H1 (cell line): ENCODE measurements at regions not wholly inside any gene's neighbourhood (a gene's known extent, or its start where the extent isn't known, plus 50 kb on each side); places are given as distances from the start of the nearest gene placed in this dataset.

Source experiments
- CTCF ChIA-PET: fragments of 300-600 bp; sonication (Branson Sonifier 250); formaldehyde crosslinking; loops from one replicate; lab custom pipeline; 2021; ENCODE audit not compliant: partially characterized antibody; lab: Charles Lee
- POLR2A ChIA-PET: fragments of 300-600 bp; sonication (Branson Sonifier 250); formaldehyde crosslinking; loops from one replicate; lab custom pipeline; 2021; ENCODE audit warnings: inconsistent platforms; ENCODE audit not compliant: partially characterized antibody; lab: Charles Lee
- DNase-seq, 2 experiments: peaks; one replicate each; pipeline versions ENCODE4 v3.0.0 to v3.0.0-alpha.2; 2010 to 2022; ENCODE audit warnings: low spot score in 2 of 2, low read depth in 1 of 2, mixed read lengths in 1 of 2
- FAIRE-seq: peaks from 2 replicates; lab custom pipeline; 2011; peaks lifted over from hg19 to GRCh38; lab: Jason Lieb, UNC
- H2AFZ ChIP-seq: 2 replicates; pipeline ENCODE4 v1.8.1; 2012; ENCODE audit warnings: low read length, inconsistent platforms
- H2AK5ac ChIP-seq: 2 replicates; pipeline ENCODE4 v1.6.1; 2013; ENCODE audit warnings: low read depth, low read length
- H2BK120ac ChIP-seq: replicated peaks from 2 replicates; pipeline ENCODE3; 2013; ENCODE audit warnings: low read depth, low read length, inconsistent platforms
- H2BK12ac ChIP-seq: 2 replicates; pipeline ENCODE4 v1.6.1; 2013; ENCODE audit warnings: low read depth, low read length
- H2BK15ac ChIP-seq: 2 replicates; pipeline ENCODE4 v1.6.1; 2013; ENCODE audit warnings: low read length
- H2BK20ac ChIP-seq: 2 replicates; pipeline ENCODE4 v1.6.1; 2013; ENCODE audit warnings: low read length
- H2BK5ac ChIP-seq: 2 replicates; pipeline ENCODE4 v1.6.1; 2013; ENCODE audit warnings: low read depth, low read length
- H3K14ac ChIP-seq: 2 replicates; pipeline ENCODE4 v1.6.1; 2013; ENCODE audit warnings: inconsistent platforms; ENCODE audit not compliant: insufficient read length
- H3K18ac ChIP-seq: 2 replicates; pipeline ENCODE4 v1.6.1; 2013; ENCODE audit warnings: low read length; ENCODE audit errors: extremely low read depth
- H3K23ac ChIP-seq: 2 replicates; pipeline ENCODE4 v1.6.1; 2013; ENCODE audit warnings: inconsistent platforms; ENCODE audit not compliant: insufficient read length
- H3K23me2 ChIP-seq: 2 replicates; pipeline ENCODE4 v1.6.1; 2013; ENCODE audit warnings: low read depth, low read length
- H3K27ac ChIP-seq: 2 replicates; pipeline ENCODE4 v1.6.1; 2011; ENCODE audit warnings: low read depth, low read length, inconsistent platforms
- H3K27me3 ChIP-seq, 4 experiments: replicated peaks in 1 of 4; 1 replicate in 1 of 4; 2 replicates in 3 of 4; pipeline versions ENCODE4 v1.6.1 to v1.8.1; 2011 to 2013; ENCODE audit warnings: low read length in 3 of 4, mild to moderate bottlenecking in 3 of 4, inconsistent platforms in 2 of 4, mixed read lengths in 2 of 4, moderate library complexity in 1 of 4; ENCODE audit not compliant: control insufficient read depth in 3 of 4, insufficient read depth in 3 of 4; ENCODE audit errors: extremely low read depth in 1 of 4
- H3K36me3 ChIP-seq, 4 experiments: 2 replicates each; pipeline versions ENCODE4 v1.6.1 to v1.8.1; 2011 to 2013; ENCODE audit warnings: mild to moderate bottlenecking in 4 of 4, low read length in 3 of 4, moderate library complexity in 2 of 4, control low read depth in 1 of 4, inconsistent platforms in 1 of 4; ENCODE audit not compliant: insufficient read depth in 4 of 4, control insufficient read depth in 2 of 4
- H3K4ac ChIP-seq: replicated peaks from 2 replicates; pipeline ENCODE3; 2013; ENCODE audit warnings: low read length, low read depth, mixed read lengths, inconsistent platforms; ENCODE audit not compliant: insufficient read length
- H3K4me1 ChIP-seq, 4 experiments: replicated peaks in 1 of 4; 1 replicate in 1 of 4; 2 replicates in 3 of 4; pipeline versions ENCODE4 v1.6.1 to v1.8.1; 2011 to 2013; ENCODE audit warnings: low read length in 3 of 4, inconsistent platforms in 2 of 4, mixed read lengths in 1 of 4; ENCODE audit not compliant: insufficient read depth in 4 of 4, control insufficient read depth in 3 of 4
- H3K4me2 ChIP-seq, 2 experiments: 2 replicates each; pipeline versions ENCODE4 v1.6.1 to v1.8.1; 2011 to 2013; ENCODE audit warnings: low read depth in 2 of 2, low read length in 2 of 2, control low read depth in 1 of 2, inconsistent platforms in 1 of 2, mild to moderate bottlenecking in 1 of 2; ENCODE audit not compliant: insufficient read depth in 1 of 2
- H3K4me3 ChIP-seq, 4 experiments: fragments of 200-600, 300-600 bp in 1 of 4; sonication (generic), shearing (Covaris generic), sonication (Bioruptor Twin) in 1 of 4; 2 replicates each; pipeline versions ENCODE4 v1.5.1 to v1.8.1; 2011 to 2016; ENCODE audit warnings: low read length in 4 of 4, low read depth in 3 of 4, control low read depth in 2 of 4, inconsistent platforms in 2 of 4, mild to moderate bottlenecking in 2 of 4, mixed read lengths in 1 of 4, moderate library complexity in 1 of 4; ENCODE audit not compliant: insufficient read depth in 2 of 4; ENCODE audit errors: extremely low read depth in 1 of 4
- H3K56ac ChIP-seq: replicated peaks from 2 replicates; pipeline ENCODE3; 2013; ENCODE audit warnings: low read depth, mild to moderate bottlenecking, mixed read lengths, low read length, inconsistent platforms; ENCODE audit not compliant: insufficient read length
- H3K79me1 ChIP-seq: 2 replicates; pipeline ENCODE4 v1.6.1; 2013; ENCODE audit warnings: low read depth, low read length, control low read depth
- H3K79me2 ChIP-seq, 2 experiments: 2 replicates each; pipeline versions ENCODE4 v1.6.1 to v1.8.1; 2012 to 2013; ENCODE audit warnings: low read length in 2 of 2, mild to moderate bottlenecking in 2 of 2, inconsistent platforms in 1 of 2; ENCODE audit not compliant: insufficient read depth in 2 of 2, control insufficient read depth in 1 of 2
- H3K9ac ChIP-seq, 4 experiments: replicated peaks in 1 of 4; 1 replicate in 1 of 4; 2 replicates in 3 of 4; pipeline versions ENCODE4 v1.6.1 to v1.8.1; 2011 to 2013; ENCODE audit warnings: low read depth in 3 of 4, low read length in 3 of 4, control low read depth in 2 of 4, mild to moderate bottlenecking in 2 of 4, moderate library complexity in 2 of 4, inconsistent platforms in 1 of 4; ENCODE audit errors: extremely low read depth in 1 of 4
- H3K9me3 ChIP-seq, 2 experiments: 2 replicates each; pipeline versions ENCODE4 v1.6.1 to v1.8.1; 2012 to 2013; ENCODE audit warnings: mild to moderate bottlenecking in 2 of 2, moderate library complexity in 2 of 2, control low read depth in 1 of 2, inconsistent platforms in 1 of 2, low read depth in 1 of 2, low read length in 1 of 2, mixed read lengths in 1 of 2; ENCODE audit not compliant: insufficient read depth in 2 of 2
- H4K20me1 ChIP-seq, 2 experiments: replicated peaks in 1 of 2; 2 replicates each; pipeline versions ENCODE3 to v1.8.1; 2011 to 2013; ENCODE audit warnings: inconsistent platforms in 2 of 2, low read length in 2 of 2, mild to moderate bottlenecking in 1 of 2; ENCODE audit not compliant: insufficient read depth in 2 of 2, control insufficient read depth in 1 of 2
- H4K5ac ChIP-seq: 2 replicates; pipeline ENCODE4 v1.6.1; 2013; ENCODE audit warnings: low read length, low read depth, mixed read lengths, inconsistent platforms; ENCODE audit not compliant: insufficient read length
- H4K8ac ChIP-seq: 2 replicates; pipeline ENCODE4 v1.8.0; 2013; ENCODE audit warnings: mild to moderate bottlenecking, moderate library complexity, low read length, inconsistent platforms; ENCODE audit not compliant: insufficient read depth; ENCODE audit errors: extremely low read depth
- H4K91ac ChIP-seq: replicated peaks from 2 replicates; pipeline ENCODE3; 2013; ENCODE audit warnings: low read length, mixed read lengths, inconsistent platforms; ENCODE audit not compliant: insufficient read length
- CREB1 ChIP-seq: IDR thresholded peaks from 2 replicates; pipeline ENCODE4 v1.6.1; 2012; ENCODE audit warnings: inconsistent platforms
- EZH2 ChIP-seq: fragments of 200-600 bp; sonication (generic); IDR thresholded peaks from 2 replicates; pipeline ENCODE4 v1.7.1; 2012; ENCODE audit warnings: low read depth, mild to moderate bottlenecking, moderate library complexity, low read length, inconsistent platforms; ENCODE audit not compliant: severe bottlenecking
- RAD21 ChIP-seq, 2 experiments: IDR thresholded peaks in 1 of 2; conservative IDR thresholded peaks in 1 of 2; 2 replicates each; pipeline ENCODE4 v1.6.1; 2011; ENCODE audit warnings: low read depth in 2 of 2, low read length in 2 of 2, improper control_type of control experiment in 1 of 2, inconsistent platforms in 1 of 2, mild to moderate bottlenecking in 1 of 2, moderate library complexity in 1 of 2
- TCF12 ChIP-seq: IDR thresholded peaks from 2 replicates; pipeline ENCODE4 v1.6.1; 2011; ENCODE audit warnings: low read depth, mild to moderate bottlenecking, low read length
- WGBS, 2 experiments: shearing (Covaris generic) in 1 of 2; methylation state at CpG; one replicate each; pipeline versions ENCODE4 v1.1.6 to v1.1.7; 2013 to 2015; ENCODE audit warnings: low lambda C conversion rate in 2 of 2, mixed read lengths in 2 of 2, inconsistent platforms in 1 of 2, low coverage in 1 of 2, missing lambda C conversion rate in 1 of 2; ENCODE audit not compliant: insufficient replicate concordance in 2 of 2, insufficient coverage in 1 of 2, insufficient read length in 1 of 2; ENCODE audit errors: extremely low coverage in 1 of 2, missing lambda C conversion rate in 1 of 2; 5-methylcytosine and 5-hydroxymethylcytosine counted together
- TF ChIP-seq, protein P1 (sequence below), 3 experiments: IDR thresholded peaks; 1 replicate in 2 of 3; 2 replicates in 1 of 3; pipeline versions ENCODE4 v1.5.1 to v1.6.1; 2011; ENCODE audit warnings: low read length in 3 of 3, mild to moderate bottlenecking in 3 of 3, inconsistent platforms in 2 of 3, low read depth in 1 of 3, moderate library complexity in 1 of 3; ENCODE audit not compliant: insufficient read depth in 1 of 3; ENCODE audit errors: control extremely low read depth in 1 of 3

DNA sequence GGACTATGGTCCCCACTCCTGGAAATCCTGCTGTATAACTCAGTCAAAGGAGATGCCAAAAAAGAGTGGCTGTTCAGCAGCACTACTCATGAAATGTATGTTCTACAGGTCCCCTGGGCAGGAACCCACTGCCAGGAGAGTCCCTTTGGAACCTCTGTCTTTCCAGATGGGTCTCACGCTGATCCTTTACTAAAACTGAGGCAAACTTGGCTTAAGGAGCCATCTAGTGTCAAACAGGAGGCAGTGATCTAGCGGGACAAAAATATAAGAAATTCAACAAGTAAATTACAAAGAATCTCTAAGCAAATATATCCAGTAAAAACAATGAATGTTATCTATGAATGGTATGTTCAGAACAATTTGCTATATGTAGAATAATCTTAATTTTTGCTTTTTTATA is 80.5 kb upstream of the PRMT6 start:
- Histone ChIP-seq H2BK5ac (no peak overlapping the region), H4K91ac (no peak overlapping the region), H3K79me2 (no peaks in the 10 kb centered on the region), H3K23ac (no peak overlapping the region)
- TF ChIP-seq CREB1, result no peak
- TF ChIP-seq, protein P1, sequence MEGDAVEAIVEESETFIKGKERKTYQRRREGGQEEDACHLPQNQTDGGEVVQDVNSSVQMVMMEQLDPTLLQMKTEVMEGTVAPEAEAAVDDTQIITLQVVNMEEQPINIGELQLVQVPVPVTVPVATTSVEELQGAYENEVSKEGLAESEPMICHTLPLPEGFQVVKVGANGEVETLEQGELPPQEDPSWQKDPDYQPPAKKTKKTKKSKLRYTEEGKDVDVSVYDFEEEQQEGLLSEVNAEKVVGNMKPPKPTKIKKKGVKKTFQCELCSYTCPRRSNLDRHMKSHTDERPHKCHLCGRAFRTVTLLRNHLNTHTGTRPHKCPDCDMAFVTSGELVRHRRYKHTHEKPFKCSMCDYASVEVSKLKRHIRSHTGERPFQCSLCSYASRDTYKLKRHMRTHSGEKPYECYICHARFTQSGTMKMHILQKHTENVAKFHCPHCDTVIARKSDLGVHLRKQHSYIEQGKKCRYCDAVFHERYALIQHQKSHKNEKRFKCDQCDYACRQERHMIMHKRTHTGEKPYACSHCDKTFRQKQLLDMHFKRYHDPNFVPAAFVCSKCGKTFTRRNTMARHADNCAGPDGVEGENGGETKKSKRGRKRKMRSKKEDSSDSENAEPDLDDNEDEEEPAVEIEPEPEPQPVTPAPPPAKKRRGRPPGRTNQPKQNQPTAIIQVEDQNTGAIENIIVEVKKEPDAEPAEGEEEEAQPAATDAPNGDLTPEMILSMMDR (IDR thresholded peaks at IDR 0.05; ENCODE audit: control extremely low read depth in 1 of 3, insufficient read depth in 1 of 3, low read depth in 1 of 3, low read length in 3 of 3), result peak in 2 of 3 experiments; percentile 59 to 61; a peak in 3 of 4 replicates
- 0 out of 2 replicates have a peak, but pooled peaks have one; percentile 37 for TF ChIP-seq TCF12
- no peak for TF ChIP-seq EZH2
- peak; percentile 84 to 88 for TF ChIP-seq RAD21 (IDR thresholded peaks at IDR 0.05 in 1 of 2, conservative IDR thresholded peaks at IDR 0.05 in 1 of 2; ENCODE audit: low read depth in 2 of 2, low read length in 2 of 2)
- TF ChIP-seq, all 59 proteins: peak for 3
- DNase-seq (peak in 1 of 2 experiments; percentile 9), FAIRE-seq (no peak)
- no peak overlapping the region for H3K4me2 ChIP-seq
- H3K79me1 ChIP-seq, result no peaks in the 10 kb centered on the region
- H3K27ac ChIP-seq, result no peak overlapping the region
- H2BK15ac ChIP-seq, result no peak overlapping the region
- no peak overlapping the region for H3K14ac ChIP-seq
- H2BK20ac ChIP-seq, result no peak overlapping the region
- H3K56ac ChIP-seq, result no peak overlapping the region
- 0 out of 4 replicates have a peak, but pooled peaks cover 3 to 6% of the 10 kb centered on the region in 2 experiments for H3K9me3 ChIP-seq
- no peak overlapping the region for H3K18ac ChIP-seq
- no peak overlapping the region for H2BK12ac ChIP-seq
- POLR2A ChIA-PET, result no interaction called here
- H2AFZ ChIP-seq, result no peak overlapping the region
- no peak overlapping the region for H3K4ac ChIP-seq
- CTCF ChIA-PET, result interaction anchor here (0.6 kb wide), 1 partner anchor 130 kb away, joined by 3 read pairs; no protein-coding TSS in a partner anchor
- no peak overlapping the region for H4K5ac ChIP-seq
- H3K23me2 ChIP-seq, result no peaks in the 10 kb centered on the region; the same call in 1 of the 2 replicates
- H3K4me1 ChIP-seq, result no peaks in the 10 kb centered on the region
- H3K9ac ChIP-seq, result no peak overlapping the region
- 81% methylated on average over 2 of the region's 2 CpGs; no CpG with 5 or more reads in 1 of the 2 experiments for WGBS, 2 experiments
- H3K36me3 ChIP-seq, result no peaks in the 10 kb centered on the region
- H4K8ac ChIP-seq, result no peak overlapping the region
- H4K20me1 ChIP-seq, result no peaks in the 10 kb centered on the region
- no peak overlapping the region for H3K4me3 ChIP-seq
- H2BK120ac ChIP-seq, result no peak overlapping the region
- H3K27me3 ChIP-seq, result no peaks in the 10 kb centered on the region
- H2AK5ac ChIP-seq, result no peak overlapping the region
